ENCODE measurements at regions not wholly inside any gene's neighbourhood (a gene's known extent, or its start where the extent isn't known, plus 50 kb on each side); places are given as distances from the start of the nearest gene placed in this dataset.

GRCh38 chr5:8436924-8437323, 568.0 kb downstream of the MTRR start:
- Histone ChIP-seq H4K20me1 (ENCODE audit: insufficient read depth, low read length) (no peaks in the 10 kb centered on the region), H3K9ac (ENCODE audit: low read length) (no peak overlapping the region), H3K4me2 (ENCODE audit: low read length) (no peak overlapping the region), H3K9me3 (ENCODE audit: low read length) (no peaks in the 10 kb centered on the region), H3K27me3 (ENCODE audit: insufficient read depth, low read length) (no peaks in the 10 kb centered on the region), H2AFZ (ENCODE audit: low read length) (no peak overlapping the region), H3K36me3 (ENCODE audit: insufficient read depth, low read length) (no peaks in the 10 kb centered on the region), H3K79me2 (ENCODE audit: insufficient read depth, low read length) (no peaks in the 10 kb centered on the region), H3K9me2 (ENCODE audit: low read depth, low read length) (no peaks in the 10 kb centered on the region), H3K4me3 (ENCODE audit: low read depth, low read length, poor library complexity, severe bottlenecking) (no peak overlapping the region), H3K27ac (ENCODE audit: low read depth, low read length, poor library complexity, severe bottlenecking) (no peak overlapping the region), H3F3A (ENCODE audit: insufficient read depth, low read length) (no peaks in the 10 kb centered on the region), H3K4me1 (ENCODE audit: insufficient read depth, low read length, severe bottlenecking) (no peaks in the 10 kb centered on the region)
- no peak for TF ChIP-seq EZH2 (IDR thresholded peaks at IDR 0.05; ENCODE audit: borderline replicate concordance, low read length)
- TF ChIP-seq, protein P1, sequence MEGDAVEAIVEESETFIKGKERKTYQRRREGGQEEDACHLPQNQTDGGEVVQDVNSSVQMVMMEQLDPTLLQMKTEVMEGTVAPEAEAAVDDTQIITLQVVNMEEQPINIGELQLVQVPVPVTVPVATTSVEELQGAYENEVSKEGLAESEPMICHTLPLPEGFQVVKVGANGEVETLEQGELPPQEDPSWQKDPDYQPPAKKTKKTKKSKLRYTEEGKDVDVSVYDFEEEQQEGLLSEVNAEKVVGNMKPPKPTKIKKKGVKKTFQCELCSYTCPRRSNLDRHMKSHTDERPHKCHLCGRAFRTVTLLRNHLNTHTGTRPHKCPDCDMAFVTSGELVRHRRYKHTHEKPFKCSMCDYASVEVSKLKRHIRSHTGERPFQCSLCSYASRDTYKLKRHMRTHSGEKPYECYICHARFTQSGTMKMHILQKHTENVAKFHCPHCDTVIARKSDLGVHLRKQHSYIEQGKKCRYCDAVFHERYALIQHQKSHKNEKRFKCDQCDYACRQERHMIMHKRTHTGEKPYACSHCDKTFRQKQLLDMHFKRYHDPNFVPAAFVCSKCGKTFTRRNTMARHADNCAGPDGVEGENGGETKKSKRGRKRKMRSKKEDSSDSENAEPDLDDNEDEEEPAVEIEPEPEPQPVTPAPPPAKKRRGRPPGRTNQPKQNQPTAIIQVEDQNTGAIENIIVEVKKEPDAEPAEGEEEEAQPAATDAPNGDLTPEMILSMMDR (IDR thresholded peaks at IDR 0.05; ENCODE audit: low read length): no peak

DNA sequence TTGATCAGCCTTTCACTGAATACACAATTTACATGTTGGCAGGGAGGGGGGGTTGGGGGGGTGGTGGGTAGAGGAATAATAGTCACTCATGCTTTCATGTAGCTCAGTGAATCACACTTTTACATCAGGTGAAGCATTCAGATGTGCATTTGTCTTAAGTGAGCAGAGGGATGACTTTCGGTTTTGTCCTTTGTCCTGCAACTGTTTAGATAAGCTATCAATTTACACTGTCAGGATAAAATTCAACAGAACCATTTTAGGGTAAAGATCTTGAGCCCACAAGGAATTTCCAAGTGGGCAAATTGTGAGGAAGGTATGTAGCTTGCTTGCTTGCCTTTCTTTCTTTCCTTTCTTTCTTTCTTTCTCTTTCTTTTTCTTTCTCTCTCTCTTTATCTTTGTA, 576.2 kb downstream of the MTRR start:
- no peaks in the 10 kb centered on the region for H3K9me3 ChIP-seq (ENCODE audit: low read length)
- no peak overlapping the region for H2AFZ ChIP-seq (ENCODE audit: low read length)
- no peaks in the 10 kb centered on the region for H3K9me2 ChIP-seq (ENCODE audit: low read depth, low read length)
- no peak overlapping the region for H3K27ac ChIP-seq (ENCODE audit: low read depth, low read length, poor library complexity, severe bottlenecking)
- no peaks in the 10 kb centered on the region for H3K27me3 ChIP-seq (ENCODE audit: insufficient read depth, low read length)
- no peak overlapping the region for H3K9ac ChIP-seq (ENCODE audit: low read length)
- TF ChIP-seq, protein P1 (IDR thresholded peaks at IDR 0.05; ENCODE audit: low read length): no peak
- TF ChIP-seq EZH2 (IDR thresholded peaks at IDR 0.05; ENCODE audit: borderline replicate concordance, low read length): no peak
- no peak overlapping the region for H3K4me3 ChIP-seq (ENCODE audit: low read depth, low read length, poor library complexity, severe bottlenecking)
- H3K79me2 ChIP-seq (ENCODE audit: insufficient read depth, low read length): no peaks in the 10 kb centered on the region
- no peaks in the 10 kb centered on the region for H3F3A ChIP-seq (ENCODE audit: insufficient read depth, low read length)
- H4K20me1 ChIP-seq (ENCODE audit: insufficient read depth, low read length): no peaks in the 10 kb centered on the region
- no peak overlapping the region for H3K4me2 ChIP-seq (ENCODE audit: low read length)
- no peaks in the 10 kb centered on the region for H3K4me1 ChIP-seq (ENCODE audit: insufficient read depth, low read length, severe bottlenecking)
- no peaks in the 10 kb centered on the region for H3K36me3 ChIP-seq (ENCODE audit: insufficient read depth, low read length)

- no peak overlapping the region for H2AFZ ChIP-seq (ENCODE audit: low read length)
- no peak overlapping the region for H3K4me2 ChIP-seq (ENCODE audit: low read length)
- no peak for TF ChIP-seq EZH2 (IDR thresholded peaks at IDR 0.05; ENCODE audit: borderline replicate concordance, low read length)
- TF ChIP-seq, protein P1 (IDR thresholded peaks at IDR 0.05; ENCODE audit: low read length): no peak
- H3K79me2 ChIP-seq (ENCODE audit: insufficient read depth, low read length): no peaks in the 10 kb centered on the region
- no peaks in the 10 kb centered on the region for H3K9me2 ChIP-seq (ENCODE audit: low read depth, low read length)
- H3K4me1 ChIP-seq (ENCODE audit: insufficient read depth, low read length, severe bottlenecking): no peaks in the 10 kb centered on the region
- H3F3A ChIP-seq (ENCODE audit: insufficient read depth, low read length): no peaks in the 10 kb centered on the region
- H3K9ac ChIP-seq (ENCODE audit: low read length): no peak overlapping the region
- H4K20me1 ChIP-seq (ENCODE audit: insufficient read depth, low read length): no peaks in the 10 kb centered on the region
- H3K36me3 ChIP-seq (ENCODE audit: insufficient read depth, low read length): no peaks in the 10 kb centered on the region
- no peaks in the 10 kb centered on the region for H3K9me3 ChIP-seq (ENCODE audit: low read length)
- no peak overlapping the region for H3K4me3 ChIP-seq (ENCODE audit: low read depth, low read length, poor library complexity, severe bottlenecking)
- no peaks in the 10 kb centered on the region for H3K27me3 ChIP-seq (ENCODE audit: insufficient read depth, low read length)
- no peak overlapping the region for H3K27ac ChIP-seq (ENCODE audit: low read depth, low read length, poor library complexity, severe bottlenecking)
These were observed 577.2 kb downstream of the MTRR start for GRCh38 chr5:8446179-8446578.

Measured in OCI-LY1 (cell line).